Loucy (cell line): ENCODE measurements at regions not wholly inside any gene's neighbourhood (a gene's known extent, or its start where the extent isn't known, plus 50 kb on each side); places are given as distances from the start of the nearest gene placed in this dataset.

Source experiments
- EZH2phosphoT487 ChIP-seq: fragments of 200-600 bp; IDR thresholded peaks from 2 replicates; pipeline ENCODE4 v1.6.1; 2018; ENCODE audit warnings: antibody characterized with exemption, mild to moderate bottlenecking, moderate library complexity, borderline replicate concordance
- TF ChIP-seq, protein P1 (sequence below): fragments of 200-600 bp; sonication (generic); conservative IDR thresholded peaks from 2 replicates; pipeline ENCODE4 v1.5.1; 2014; ENCODE audit warnings: mild to moderate bottlenecking, antibody characterized with exemption, low read length

- TF ChIP-seq, protein P1, sequence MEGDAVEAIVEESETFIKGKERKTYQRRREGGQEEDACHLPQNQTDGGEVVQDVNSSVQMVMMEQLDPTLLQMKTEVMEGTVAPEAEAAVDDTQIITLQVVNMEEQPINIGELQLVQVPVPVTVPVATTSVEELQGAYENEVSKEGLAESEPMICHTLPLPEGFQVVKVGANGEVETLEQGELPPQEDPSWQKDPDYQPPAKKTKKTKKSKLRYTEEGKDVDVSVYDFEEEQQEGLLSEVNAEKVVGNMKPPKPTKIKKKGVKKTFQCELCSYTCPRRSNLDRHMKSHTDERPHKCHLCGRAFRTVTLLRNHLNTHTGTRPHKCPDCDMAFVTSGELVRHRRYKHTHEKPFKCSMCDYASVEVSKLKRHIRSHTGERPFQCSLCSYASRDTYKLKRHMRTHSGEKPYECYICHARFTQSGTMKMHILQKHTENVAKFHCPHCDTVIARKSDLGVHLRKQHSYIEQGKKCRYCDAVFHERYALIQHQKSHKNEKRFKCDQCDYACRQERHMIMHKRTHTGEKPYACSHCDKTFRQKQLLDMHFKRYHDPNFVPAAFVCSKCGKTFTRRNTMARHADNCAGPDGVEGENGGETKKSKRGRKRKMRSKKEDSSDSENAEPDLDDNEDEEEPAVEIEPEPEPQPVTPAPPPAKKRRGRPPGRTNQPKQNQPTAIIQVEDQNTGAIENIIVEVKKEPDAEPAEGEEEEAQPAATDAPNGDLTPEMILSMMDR, result no peak
- no peak for TF ChIP-seq EZH2phosphoT487
These were observed 182.8 kb upstream of the GRID2 start for GRCh38 chr4:92120810-92121498.
